Fibroblast of skin of left biceps (primary cell): ENCODE measurements at regions not wholly inside any gene's neighbourhood (a gene's known extent, or its start where the extent isn't known, plus 50 kb on each side); places are given as distances from the start of the nearest gene placed in this dataset.

Experiments
- DNase-seq, 2 experiments: peaks; one replicate each; pipeline ENCODE4 v3.0.0-alpha.2; 2013; ENCODE audit warnings: low read depth in 2 of 2

DNA sequence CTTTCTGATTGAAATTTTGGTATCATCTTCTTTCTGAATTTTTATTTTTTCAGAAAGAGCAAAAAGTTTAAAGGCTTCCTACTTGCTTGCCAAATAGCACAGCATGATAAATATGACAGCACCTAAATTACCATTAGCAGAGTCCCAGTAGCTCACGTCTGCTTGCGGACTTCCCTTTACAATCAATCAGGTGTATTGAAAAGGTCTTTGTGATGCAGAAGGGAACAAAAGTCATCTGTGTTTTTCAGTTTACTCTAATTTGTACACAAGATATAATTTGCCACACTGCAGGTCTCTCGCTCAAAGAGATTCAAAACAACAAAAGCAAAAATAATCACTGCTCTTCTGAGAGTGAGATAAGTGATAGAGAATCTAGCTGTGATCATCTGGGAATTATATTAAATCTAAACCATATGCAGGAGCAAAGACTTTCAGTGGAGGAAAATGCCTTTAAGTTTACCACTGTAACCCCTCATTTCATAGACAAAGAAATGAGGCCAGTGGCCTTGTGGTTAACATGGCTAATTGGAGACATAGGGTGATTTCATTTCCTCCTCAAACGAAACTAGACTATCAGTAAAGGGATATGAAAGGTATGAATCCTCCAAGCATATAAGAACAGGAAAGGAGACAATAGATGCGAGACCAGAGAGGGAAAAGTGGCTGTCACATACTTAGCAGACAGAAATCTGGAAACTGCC lies 240.8 kb upstream of the TMPO start:
- no peak for DNase-seq

DNA sequence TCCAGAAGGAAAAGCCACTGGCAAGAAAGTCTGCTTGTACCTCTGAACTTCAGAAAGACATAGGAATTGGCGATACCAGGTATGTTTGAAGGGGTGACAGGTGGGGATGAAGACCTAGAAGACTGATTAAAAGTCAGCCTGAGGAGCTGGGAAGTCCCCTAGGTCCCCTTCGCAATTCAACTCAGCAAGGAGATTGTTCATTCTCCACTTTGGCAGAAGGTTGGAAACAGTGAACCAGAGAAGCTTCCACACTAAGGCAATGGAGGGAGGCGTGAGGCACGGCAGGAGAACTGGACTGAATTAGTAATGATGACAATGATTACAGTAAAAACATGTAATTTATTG lies 240.3 kb upstream of the TMPO start:
- DNase-seq = no peak

DNA sequence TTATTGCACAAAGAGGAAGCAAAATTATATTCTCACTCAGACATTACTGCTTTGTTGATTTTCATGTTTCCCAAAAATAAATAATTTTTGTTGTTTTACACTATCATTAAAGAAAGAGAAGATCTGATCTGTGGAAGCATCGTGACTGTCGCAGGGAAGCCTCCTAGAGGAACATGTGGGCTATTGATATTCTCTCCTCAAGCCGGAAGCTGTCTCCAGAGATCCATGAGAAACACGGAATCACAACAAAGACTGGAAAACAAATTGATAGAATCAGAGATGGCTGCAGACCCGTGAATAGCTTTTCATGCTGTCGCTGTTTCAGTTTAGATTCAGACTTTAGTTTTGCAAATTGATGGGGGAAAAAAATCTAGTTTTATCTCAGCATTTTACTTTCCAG lies 235.2 kb upstream of the TMPO start:
- DNase-seq = no peak

DNA sequence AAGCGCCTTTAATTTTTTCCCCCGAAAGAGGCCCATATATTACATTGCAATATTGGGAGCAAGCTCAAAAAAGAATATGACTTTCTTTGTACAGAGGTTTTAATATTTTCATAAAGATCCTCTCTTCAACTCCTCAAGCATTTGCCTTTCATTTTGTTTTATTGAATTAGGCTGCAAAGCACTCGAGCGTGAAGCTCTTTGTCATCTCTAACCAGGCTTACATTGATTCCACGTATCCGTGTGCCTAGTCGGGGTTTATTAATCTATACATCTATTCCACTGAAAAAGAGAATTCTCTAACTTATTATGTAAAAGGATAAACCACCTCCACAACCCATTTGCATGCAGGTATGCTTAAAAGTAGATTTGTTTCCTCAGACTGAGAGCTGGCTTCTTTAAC lies 234.8 kb upstream of the TMPO start:
- DNase-seq = no peak

DNA sequence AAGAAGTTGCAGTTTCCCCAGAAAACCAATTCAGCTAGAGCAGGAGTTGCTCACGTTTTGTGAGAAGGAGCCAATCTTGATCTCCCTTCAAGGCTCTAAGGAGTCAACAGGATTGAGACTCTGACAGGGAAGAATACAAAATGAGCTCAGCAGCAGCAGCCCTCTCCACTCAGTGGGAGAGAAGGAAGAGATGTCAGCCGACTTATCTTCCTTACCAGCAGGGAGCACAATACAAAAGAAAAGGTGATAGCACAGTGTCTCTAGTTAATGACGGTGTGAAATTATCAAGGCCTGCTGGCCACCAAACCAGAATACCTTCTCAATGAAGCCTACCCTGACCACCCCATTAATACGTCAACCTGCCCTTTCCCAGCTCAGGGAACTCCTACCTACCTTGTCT lies 223.6 kb upstream of the TMPO start:
- no peak for DNase-seq

DNA sequence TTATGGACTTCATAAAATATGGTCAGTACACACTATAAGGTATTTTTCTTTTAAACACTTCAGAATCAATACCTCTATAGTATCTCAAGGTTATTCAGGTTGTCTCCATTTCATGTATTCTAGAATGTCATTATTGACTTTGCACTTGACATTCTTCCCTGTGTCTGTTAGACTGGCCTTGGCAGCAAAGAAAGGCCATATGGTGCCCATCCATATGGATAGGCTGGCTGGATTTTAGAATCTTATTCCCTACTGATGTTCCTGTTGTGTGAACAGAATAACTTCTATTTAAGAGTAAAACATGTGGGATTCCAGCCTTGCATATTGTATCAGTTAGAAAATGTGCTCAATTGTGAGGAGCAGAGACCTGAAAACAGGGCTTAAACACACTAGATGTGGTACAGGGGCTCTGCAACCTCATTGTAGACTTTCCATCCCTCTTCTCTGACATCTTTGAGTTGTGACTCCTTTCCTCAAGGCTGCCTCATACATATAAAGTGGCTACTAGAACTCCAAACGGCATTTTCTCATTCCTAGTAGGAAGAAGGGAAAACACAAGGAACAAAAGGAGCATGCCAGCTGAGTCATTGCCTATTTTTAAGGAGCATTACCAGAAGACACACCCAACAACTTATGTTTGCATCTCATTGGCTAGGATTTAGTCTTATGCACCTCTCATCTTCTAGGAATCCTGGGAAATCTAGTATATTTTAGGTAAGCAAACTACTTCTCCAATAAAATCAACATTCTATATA lies 221.2 kb upstream of the TMPO start:
- no peak for DNase-seq

DNA sequence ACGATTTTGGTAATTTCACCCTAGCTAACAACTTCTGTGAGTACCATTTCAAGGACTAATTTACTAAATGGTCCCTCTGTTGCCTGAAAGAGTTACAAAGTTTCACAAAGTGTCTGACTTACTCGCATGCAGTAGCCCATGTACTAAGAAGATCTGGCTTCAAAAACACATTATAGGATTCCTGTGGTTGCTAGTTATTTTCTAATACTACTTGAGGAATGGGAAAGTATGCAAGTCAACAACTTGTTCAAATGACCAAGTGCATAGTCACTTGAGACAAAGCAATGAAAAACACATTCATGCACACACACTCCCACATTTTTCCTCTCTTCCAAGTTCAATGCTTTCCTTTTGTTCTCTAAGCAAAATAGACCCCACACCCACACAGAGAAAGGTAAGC lies 219.7 kb upstream of the TMPO start:
- DNase-seq = peak in 1 of 2 experiments; percentile 5

DNA sequence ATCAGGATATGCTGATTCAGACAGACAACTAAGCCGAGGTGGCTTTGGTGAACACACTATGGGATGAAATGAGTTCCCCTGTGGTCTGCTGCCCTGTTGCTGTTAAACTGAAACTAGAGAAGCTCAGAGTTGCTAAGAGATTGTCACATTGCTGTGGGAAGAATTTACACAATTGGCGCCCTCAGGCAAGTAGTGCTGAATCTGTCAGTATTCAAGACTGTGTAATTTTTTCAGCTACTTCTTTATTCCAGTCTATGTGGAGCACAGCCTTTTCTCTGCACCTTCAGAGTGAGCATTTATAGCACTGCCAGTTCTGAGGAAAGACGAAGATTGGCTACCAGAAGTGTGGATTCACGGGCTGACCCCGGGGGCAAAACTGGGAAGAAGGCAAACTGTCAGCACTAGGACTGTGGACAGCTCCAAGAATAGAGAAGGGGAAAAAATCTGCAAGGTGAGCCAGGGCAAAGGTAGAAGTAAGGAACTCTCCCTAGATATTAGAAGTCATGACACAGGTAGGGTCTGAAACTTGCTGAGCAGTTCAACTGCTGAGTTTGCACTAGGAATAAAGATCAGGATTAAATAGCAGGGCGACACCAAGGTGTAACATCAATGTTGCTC lies 218.8 kb upstream of the TMPO start:
- no peak for DNase-seq

DNA sequence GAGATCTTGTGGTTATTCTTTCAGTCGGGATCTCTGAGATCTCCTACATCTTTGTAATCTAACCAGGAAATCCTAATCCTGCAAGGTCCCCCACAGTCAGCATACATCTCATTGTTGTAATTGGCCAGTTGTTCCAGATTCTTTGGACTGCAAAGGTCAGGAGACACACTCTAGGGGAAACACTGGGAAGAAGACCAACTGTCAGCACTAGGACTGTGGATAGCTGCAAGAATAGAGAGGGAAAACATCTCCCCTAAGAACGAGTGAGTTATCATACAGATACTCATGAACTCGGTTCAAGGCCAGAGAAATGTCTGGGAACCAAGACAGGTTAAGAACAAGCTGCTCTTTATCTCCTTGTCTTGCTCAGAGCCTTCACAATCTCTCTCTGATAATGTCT lies 217.9 kb upstream of the TMPO start:
- no peak for DNase-seq

DNA sequence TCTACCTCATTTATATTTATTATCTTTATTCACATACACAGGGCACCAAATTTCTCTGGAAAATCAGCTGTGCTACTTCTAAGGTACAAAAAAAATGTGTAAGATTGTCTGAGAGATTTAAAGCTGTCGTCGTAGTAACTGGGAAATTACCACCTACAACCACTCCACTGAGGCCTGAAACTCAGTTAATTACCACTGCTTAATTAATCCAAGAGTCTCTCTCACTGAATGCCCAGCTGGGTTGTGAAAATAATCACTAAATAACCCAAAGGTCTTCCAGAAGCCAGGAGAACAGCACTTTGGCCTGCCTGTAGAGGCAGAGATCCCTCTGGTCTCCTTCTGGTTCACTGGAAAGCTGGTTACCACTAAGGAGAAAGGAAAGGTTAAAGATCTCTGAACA lies 207.2 kb upstream of the TMPO start:
- DNase-seq = no peak

DNA sequence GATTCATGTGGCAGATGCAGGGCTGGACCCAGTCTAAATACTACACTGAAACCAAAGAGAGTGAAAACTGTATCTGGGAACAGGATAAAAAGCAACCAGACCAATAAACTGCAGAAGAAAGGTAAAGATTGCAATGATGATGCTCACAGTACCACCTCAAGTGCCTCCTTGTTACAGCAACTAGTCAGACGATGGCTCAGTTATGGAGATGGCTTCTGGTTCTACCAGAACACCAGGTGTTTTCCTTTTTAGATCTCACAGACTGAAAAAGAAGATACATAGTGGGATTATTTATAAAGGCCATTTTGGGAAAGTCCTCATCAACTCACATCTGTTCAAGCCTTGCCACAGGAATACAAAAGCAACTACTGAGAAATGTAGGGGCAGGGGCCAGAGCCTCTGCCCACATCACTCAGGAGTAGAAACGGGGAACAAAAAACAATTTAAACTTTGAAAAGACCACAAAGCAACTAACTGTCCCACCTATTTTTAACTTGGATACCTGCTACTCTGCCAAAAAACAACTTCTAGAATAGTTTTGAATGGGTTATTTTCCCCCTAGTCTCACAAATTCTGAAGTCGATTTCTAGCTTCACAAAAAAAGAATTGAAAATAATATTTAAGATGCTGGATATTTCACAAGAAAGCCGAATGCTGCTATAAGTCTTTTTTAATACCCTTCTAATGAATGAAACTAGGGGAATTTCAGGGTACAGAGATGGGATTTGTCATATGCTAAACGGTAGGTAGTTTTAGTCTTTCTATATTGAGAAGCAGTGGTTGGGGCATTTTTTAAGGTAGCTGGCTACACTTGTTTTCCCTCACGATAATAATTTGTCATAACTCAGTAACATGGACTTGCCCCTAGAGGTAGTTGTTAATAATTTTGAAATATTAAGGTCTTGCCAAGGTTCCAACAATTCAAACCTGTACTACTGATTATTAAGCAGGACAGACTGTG lies 197.2 kb upstream of the TMPO start:
- DNase-seq = no peak

DNA sequence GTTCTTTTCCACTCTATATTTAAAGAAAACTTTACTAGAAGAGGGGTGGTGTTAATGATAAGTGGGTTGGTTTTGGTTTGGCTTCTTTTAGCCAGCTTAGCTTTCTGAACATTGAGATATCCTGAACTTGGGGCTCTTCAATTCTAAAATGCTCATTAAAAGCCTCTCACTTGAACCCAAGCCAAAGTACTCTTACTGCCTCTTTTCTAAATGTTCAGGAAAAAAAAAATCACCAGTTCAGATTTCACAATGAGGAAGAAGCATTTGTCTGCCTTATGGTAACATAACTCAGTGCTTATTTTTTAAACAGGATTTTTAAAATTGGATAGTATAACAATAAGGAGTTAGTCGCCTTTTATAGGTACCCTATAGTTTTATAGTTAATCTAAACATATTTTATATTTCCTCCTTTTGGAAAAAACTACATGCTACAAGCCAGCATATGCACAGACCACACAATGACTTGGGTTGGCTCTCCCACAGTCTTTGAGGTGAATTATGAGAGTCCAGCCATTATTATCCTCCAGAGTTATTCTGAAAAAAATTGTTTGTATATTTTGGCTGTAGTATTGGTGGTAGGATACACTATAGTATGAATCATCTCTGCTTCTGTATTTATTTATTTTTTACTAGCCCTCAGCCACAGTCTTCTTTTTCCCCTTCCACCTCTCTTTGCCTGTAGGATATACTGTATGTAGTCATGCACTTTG lies 195.5 kb upstream of the TMPO start:
- no peak for DNase-seq

DNA sequence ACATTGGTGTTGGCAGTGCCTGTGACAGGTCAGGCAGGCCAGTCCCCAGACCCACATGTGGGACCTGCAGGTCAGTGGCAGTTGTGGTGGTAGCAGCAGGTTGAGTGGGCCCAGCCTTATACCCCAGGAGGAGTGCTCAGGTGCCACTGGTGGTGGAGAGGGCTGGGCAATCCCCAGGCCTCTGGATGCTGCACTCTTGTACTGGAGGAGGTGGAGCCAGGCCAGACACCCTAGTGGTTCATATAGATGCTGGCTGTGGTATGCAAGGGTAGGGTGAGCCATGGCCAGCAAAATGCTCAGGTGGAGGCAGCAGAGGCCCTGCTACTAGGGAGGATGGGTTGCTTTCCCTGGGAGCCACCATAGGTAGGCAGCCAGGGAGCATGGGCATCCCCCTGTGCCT lies 190.4 kb upstream of the TMPO start:
- no peak for DNase-seq

DNA sequence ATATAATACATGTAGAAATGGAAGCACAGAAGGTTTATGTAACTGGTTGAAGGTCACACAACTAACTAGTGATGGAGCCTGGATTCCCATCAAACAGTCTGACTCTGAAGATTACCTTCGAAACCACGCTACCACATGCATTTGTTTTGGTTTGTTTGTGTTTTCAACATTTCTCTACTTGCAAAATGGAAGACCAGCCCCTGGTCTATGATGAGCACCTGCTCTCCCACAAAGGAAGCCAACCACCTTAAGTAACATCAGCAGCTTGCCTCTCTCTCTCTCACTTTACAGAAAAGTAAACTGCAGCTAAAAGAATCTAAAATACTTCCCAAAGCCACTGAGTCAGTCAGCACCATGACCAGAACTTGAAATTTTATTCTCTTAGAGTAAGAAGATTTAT lies 186.9 kb upstream of the TMPO start:
- no peak for DNase-seq

DNA sequence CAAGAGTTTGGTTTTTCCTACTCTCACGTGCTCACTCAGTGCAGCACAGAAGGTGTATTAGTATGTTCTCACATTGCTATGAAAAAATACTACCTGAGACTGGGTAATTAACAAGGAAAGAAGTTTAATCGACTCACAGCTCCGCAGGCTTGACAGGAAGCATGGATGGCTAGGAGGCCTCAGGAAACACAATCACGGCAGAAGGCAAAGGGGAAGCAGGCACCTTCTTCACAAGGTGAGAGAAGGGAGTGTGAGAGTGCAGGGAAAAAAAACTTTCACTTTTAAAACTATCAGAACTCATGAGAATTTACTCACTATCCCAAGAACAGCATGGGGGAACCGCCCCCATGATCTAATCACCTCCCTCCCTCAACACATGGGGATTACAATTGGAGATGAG lies 185.8 kb upstream of the TMPO start:
- no peak for DNase-seq

DNA sequence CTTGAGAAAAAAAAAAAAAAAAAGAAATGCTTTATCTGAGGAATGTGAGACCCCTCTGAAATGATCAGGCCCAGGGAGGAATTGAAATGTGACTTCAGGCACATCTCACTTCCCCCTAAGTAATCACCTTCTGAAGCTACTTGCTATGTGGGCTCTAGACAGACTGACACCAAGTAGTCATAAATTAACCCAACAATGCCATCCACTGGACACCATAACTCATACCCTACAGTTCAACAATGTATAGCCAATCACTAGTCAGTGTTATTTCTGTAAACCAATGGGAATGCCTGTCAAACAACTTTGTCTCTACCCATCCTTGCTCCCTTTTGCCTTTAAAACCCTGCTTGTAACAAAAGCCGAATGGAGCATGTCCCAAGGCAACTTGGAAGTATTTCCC lies 182.7 kb upstream of the TMPO start:
- no peak for DNase-seq

DNA sequence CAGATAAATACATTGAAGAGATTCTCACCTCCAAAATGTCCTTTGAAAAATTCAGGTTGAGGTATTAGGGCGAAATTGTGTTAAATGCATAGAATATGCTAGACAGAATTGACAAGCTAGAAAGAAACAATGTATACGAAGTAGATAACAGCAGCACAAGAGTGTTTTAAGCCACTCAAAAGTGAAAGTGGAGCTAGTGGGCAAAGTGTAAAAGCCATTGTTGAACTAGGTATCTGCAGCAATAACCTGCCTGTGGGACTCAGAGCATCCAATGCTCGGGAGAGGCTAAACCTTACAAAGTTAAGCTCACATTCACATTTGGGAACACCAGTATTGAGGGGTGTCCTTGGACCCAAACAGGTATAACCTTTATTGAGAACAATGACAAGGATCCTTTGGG lies 180.6 kb upstream of the TMPO start:
- no peak for DNase-seq

DNA sequence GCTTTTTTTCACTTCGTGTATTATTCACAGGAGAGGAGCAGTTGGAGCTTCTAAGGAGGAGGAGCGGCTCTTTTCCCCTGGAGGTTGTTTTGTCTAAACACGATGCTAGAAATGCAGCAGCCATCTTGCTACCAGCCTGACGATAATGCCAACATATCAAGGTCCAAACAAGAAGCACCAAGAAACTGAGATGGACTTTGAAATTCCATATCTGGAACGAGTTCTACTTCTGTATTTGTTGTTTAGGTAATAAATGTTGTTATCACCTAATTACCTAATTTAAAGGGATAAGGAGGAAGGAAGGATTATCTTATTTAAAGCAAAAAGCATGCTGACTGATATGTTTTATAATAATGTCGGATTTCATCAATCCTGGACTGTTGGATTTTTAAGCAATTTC lies 174.4 kb upstream of the TMPO start:
- DNase-seq = no peak

DNA sequence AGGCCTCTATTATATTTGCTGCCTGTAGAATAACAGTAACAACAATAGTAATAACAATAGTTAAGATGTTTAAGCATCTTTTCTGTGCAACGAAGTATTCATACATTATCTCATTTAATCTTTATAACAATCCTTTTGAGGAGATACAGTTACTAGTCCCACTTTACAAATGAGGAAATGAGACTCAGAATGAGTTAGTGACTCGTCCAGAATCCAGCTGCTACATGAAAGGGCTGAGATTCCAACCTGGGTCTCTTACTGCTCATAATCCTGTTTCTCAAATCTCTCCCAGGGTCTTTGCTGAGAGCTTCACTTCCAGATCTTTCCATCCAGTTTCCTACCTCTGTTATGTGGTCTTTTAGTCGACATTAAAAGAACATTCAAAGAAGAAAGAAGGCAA lies 173.7 kb upstream of the TMPO start:
- no peak for DNase-seq

DNA sequence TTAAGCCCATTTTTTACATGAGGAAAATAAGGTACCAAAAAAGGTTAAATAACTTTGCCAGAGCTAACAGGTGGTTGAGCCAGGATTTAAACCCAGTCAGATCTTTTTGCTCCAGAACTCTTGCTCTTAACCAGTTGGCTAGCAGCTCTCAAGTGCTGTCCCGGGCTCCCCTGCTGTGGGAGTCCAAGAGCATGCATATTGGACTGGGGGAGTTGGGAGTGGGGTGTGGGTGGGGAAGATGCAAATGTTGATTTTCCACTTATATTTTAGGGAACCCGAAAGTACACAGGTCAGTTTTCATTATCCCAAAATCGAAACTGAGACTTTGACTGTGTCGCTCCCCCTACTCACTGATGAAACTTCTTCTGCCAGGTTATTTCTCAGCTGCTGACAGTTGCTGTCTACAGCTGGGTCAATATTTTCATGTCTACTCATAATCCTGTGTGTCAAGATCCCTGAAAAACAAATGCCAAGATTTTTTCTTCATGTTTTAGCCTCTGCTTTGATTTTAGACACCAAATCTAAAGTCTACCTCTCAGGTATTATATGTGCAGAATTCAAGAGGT lies 172.3 kb upstream of the TMPO start:
- DNase-seq = no peak
